PC-3 (cell line): ENCODE measurements at regions not wholly inside any gene's neighbourhood (a gene's known extent, or its start where the extent isn't known, plus 50 kb on each side); places are given as distances from the start of the nearest gene placed in this dataset.

Experiments used
- ATAC-seq: fragments of 200-7000 bp; cut with Tn5 transposase; 2 replicates; pipeline ENCODE4 v1.9.1; 2020; ENCODE audit warnings: mild to moderate bottlenecking, moderate library complexity
- BruUV-seq: library from RNA; stranded (reverse); fragments of 400-500 nt; replicated peaks from 2 replicates; lab custom pipeline; 2021; lab: Mats Ljungman, UMichigan
- CTCF ChIA-PET: fragments of 300-600 bp; sonication (Branson Sonifier 250); formaldehyde crosslinking; loops from one replicate; lab custom pipeline; 2022; ENCODE audit warnings: antibody characterized with exemption; lab: Charles Lee
- POLR2A ChIA-PET: fragments of 300-600 bp; sonication (Branson Sonifier 250); formaldehyde crosslinking; loops from one replicate; lab custom pipeline; 2022; ENCODE audit warnings: antibody characterized with exemption; ENCODE audit not compliant: unreplicated experiment; lab: Charles Lee
- DNase-seq: peaks from one replicate; pipeline ENCODE4 v3.0.0-alpha.2; 2015
- H2AFZ ChIP-seq: fragments of 300-600 bp; sonication (generic); 2 replicates; pipeline ENCODE4 v1.6.0; 2016; ENCODE audit warnings: antibody characterized with exemption, low read length
- H3F3A ChIP-seq: fragments of 300-600 bp; sonication (generic); one replicate; pipeline ENCODE4 v1.6.0; 2017; ENCODE audit warnings: antibody characterized with exemption, low read length, control low read depth, mild to moderate bottlenecking; ENCODE audit not compliant: unreplicated experiment
- H3K27ac ChIP-seq: fragments of 300-600 bp; sonication (generic); 2 replicates; pipeline ENCODE4 v1.5.1; 2016; ENCODE audit warnings: mild to moderate bottlenecking, low read length
- H3K27me3 ChIP-seq: fragments of 300-600 bp; sonication (generic); 2 replicates; pipeline ENCODE4 v1.6.1; 2016; ENCODE audit warnings: low read length, mixed read lengths
- H3K36me3 ChIP-seq: fragments of 300-600 bp; sonication (generic); 2 replicates; pipeline ENCODE4 v1.6.1; 2016; ENCODE audit warnings: low read depth, mixed run types, low read length, mixed read lengths
- H3K4me1 ChIP-seq: fragments of 300-600 bp; sonication (generic); 2 replicates; pipeline ENCODE4 v1.5.1; 2016; ENCODE audit warnings: low read length; ENCODE audit not compliant: insufficient read depth
- H3K4me2 ChIP-seq: fragments of 300-600 bp; sonication (generic); 2 replicates; pipeline ENCODE4 v1.6.0; 2016; ENCODE audit warnings: low read length
- H3K4me3 ChIP-seq: fragments of 300-600 bp; sonication (generic); 2 replicates; pipeline ENCODE4 v1.5.1; 2016; ENCODE audit warnings: mild to moderate bottlenecking, low read length, mixed read lengths
- H3K79me2 ChIP-seq: fragments of 300-600 bp; sonication (generic); 2 replicates; pipeline ENCODE4 v1.6.1; 2017; ENCODE audit warnings: low read length, mixed read lengths
- H3K9ac ChIP-seq: fragments of 300-600 bp; sonication (generic); 2 replicates; pipeline ENCODE4 v1.6.0; 2016; ENCODE audit warnings: mild to moderate bottlenecking, low read length
- H3K9me2 ChIP-seq: fragments of 300-600 bp; sonication (generic); replicated peaks from 2 replicates; pipeline ENCODE4 v1.6.1; 2016; ENCODE audit warnings: mixed run types, low read length, mixed read lengths
- H3K9me3 ChIP-seq: fragments of 300-600 bp; sonication (generic); 2 replicates; pipeline ENCODE4 v1.6.1; 2016; ENCODE audit warnings: low read length, mixed read lengths
- H4K20me1 ChIP-seq: fragments of 300-600 bp; sonication (generic); 2 replicates; pipeline ENCODE4 v1.6.1; 2016; ENCODE audit warnings: low read length, mixed read lengths
- EZH2 ChIP-seq: fragments of 300-600 bp; sonication (generic); IDR thresholded peaks from one replicate; pipeline ENCODE4 v1.6.1; 2017; ENCODE audit warnings: antibody characterized with exemption, mild to moderate bottlenecking, low read length; ENCODE audit not compliant: unreplicated experiment
- EZH2phosphoT487 ChIP-seq: fragments of 300-600 bp; sonication (generic); IDR thresholded peaks from 2 replicates; pipeline ENCODE4 v1.6.1; 2018; ENCODE audit warnings: mild to moderate bottlenecking, antibody characterized with exemption, low read length, borderline replicate concordance
- intact Hi-C: fragments of 100-400 bp; cut with micrococcal nuclease; formaldehyde crosslinking; loops from 2 replicates; pipeline ENCODE4 v1.9.0; 2023
- TF ChIP-seq, protein P1 (sequence below): fragments of 300-600 bp; sonication (generic); conservative IDR thresholded peaks from 2 replicates; pipeline ENCODE4 v1.5.1; 2017; ENCODE audit warnings: antibody characterized with exemption, low read depth, mild to moderate bottlenecking, low read length

GRCh38 chr10:7477538-7478334, 66.9 kb upstream of the SFMBT2 start:
- Histone ChIP-seq H3K9ac (no peak overlapping the region), H3K4me3 (no peak overlapping the region), H4K20me1 (no peaks in the 10 kb centered on the region), H3K4me1 (no peaks in the 10 kb centered on the region), H3K79me2 (no peaks in the 10 kb centered on the region), H3K36me3 (no peaks in the 10 kb centered on the region), H3K9me3 (no peaks in the 10 kb centered on the region), H3K27ac (no peak overlapping the region), H3F3A (no peaks in the 10 kb centered on the region), H3K9me2 (no peaks in the 10 kb centered on the region), H3K27me3 (no peaks in the 10 kb centered on the region), H2AFZ (no peak overlapping the region), H3K4me2 (no peak overlapping the region)
- TF ChIP-seq, protein P1, sequence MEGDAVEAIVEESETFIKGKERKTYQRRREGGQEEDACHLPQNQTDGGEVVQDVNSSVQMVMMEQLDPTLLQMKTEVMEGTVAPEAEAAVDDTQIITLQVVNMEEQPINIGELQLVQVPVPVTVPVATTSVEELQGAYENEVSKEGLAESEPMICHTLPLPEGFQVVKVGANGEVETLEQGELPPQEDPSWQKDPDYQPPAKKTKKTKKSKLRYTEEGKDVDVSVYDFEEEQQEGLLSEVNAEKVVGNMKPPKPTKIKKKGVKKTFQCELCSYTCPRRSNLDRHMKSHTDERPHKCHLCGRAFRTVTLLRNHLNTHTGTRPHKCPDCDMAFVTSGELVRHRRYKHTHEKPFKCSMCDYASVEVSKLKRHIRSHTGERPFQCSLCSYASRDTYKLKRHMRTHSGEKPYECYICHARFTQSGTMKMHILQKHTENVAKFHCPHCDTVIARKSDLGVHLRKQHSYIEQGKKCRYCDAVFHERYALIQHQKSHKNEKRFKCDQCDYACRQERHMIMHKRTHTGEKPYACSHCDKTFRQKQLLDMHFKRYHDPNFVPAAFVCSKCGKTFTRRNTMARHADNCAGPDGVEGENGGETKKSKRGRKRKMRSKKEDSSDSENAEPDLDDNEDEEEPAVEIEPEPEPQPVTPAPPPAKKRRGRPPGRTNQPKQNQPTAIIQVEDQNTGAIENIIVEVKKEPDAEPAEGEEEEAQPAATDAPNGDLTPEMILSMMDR: no peak
- TF ChIP-seq EZH2: no peak
- TF ChIP-seq EZH2phosphoT487: no peak
- ChIA-PET POLR2A (no interaction called here), CTCF (no interaction called here)
- ATAC-seq (no peak), DNase-seq (no peak)
- intact Hi-C loops: no loop called here
- no TSS peak for BruUV-seq

- intact Hi-C loops: no loop called here
- H3K4me2 ChIP-seq: no peak overlapping the region
- no peaks in the 10 kb centered on the region for H3K36me3 ChIP-seq
- no peaks in the 10 kb centered on the region for H3K4me1 ChIP-seq
- peaks cover 16% of the 10 kb centered on the region; the same call in 1 of the 2 replicates for H3K27me3 ChIP-seq
- TF ChIP-seq EZH2phosphoT487 (no peak), EZH2 (no peak)
- TF ChIP-seq, protein P1: no peak
- DNase-seq (no peak), ATAC-seq (no peak)
- no peaks in the 10 kb centered on the region for H3K79me2 ChIP-seq
- no peaks in the 10 kb centered on the region for H4K20me1 ChIP-seq
- no peak overlapping the region for H3K4me3 ChIP-seq
- ChIA-PET POLR2A (no interaction called here), CTCF (no interaction called here)
- H3K9me3 ChIP-seq: no peaks in the 10 kb centered on the region
- no peak overlapping the region for H3K9ac ChIP-seq
- H3F3A ChIP-seq: no peaks in the 10 kb centered on the region
- H3K27ac ChIP-seq: no peak overlapping the region
- no TSS peak for BruUV-seq
- no peak overlapping the region for H2AFZ ChIP-seq
- no peaks in the 10 kb centered on the region for H3K9me2 ChIP-seq
Measured at GRCh38 chr10:7475939-7476338, 65.1 kb upstream of the SFMBT2 start.
